ENCODE measurements at regions not wholly inside any gene's neighbourhood (a gene's known extent, or its start where the extent isn't known, plus 50 kb on each side); places are given as distances from the start of the nearest gene placed in this dataset.
"Not testable (repeated sequence)": the region's sequence is repeated elsewhere in the genome, so short reads cannot be mapped to it uniquely, and the experiment has no call there.

DNA sequence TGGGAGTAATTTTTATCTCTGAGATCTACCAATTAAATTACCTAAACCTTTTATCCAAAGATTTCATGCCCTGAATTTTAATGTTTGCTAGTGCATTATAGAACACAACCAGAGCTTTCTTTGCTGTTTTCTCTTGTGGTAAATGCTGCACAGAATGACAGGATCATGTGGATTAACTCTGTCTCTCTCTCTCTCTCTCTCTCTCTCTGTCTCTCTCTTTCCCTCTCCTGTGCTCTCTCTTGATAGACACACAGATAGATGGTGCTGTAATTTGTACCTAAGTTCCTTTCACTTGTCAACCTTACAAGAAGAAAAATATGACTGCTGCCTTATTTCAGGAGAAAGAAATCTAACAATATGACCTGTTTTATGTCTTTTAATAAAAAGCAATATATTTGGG, 211.2 kb upstream of the WDFY3 start:
- TF ChIP-seq, protein P1, sequence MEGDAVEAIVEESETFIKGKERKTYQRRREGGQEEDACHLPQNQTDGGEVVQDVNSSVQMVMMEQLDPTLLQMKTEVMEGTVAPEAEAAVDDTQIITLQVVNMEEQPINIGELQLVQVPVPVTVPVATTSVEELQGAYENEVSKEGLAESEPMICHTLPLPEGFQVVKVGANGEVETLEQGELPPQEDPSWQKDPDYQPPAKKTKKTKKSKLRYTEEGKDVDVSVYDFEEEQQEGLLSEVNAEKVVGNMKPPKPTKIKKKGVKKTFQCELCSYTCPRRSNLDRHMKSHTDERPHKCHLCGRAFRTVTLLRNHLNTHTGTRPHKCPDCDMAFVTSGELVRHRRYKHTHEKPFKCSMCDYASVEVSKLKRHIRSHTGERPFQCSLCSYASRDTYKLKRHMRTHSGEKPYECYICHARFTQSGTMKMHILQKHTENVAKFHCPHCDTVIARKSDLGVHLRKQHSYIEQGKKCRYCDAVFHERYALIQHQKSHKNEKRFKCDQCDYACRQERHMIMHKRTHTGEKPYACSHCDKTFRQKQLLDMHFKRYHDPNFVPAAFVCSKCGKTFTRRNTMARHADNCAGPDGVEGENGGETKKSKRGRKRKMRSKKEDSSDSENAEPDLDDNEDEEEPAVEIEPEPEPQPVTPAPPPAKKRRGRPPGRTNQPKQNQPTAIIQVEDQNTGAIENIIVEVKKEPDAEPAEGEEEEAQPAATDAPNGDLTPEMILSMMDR (conservative IDR thresholded peaks at IDR 0.05; ENCODE audit: low read depth, low read length) = no peak

GRCh38 chr4:85180533-85180932, 214.0 kb upstream of the WDFY3 start:
- no peak overlapping the region for H3K4me3 ChIP-seq (ENCODE audit: low read depth, low read length)
- TF ChIP-seq, protein P1 (conservative IDR thresholded peaks at IDR 0.05; ENCODE audit: low read depth, low read length) = no peak
- no peak for DNase-seq (ENCODE audit: low read depth)

More for the DNA sequence above, 211.2 kb upstream of the WDFY3 start:
- no peak for DNase-seq (ENCODE audit: low read depth)
- no peak overlapping the region for H3K4me3 ChIP-seq (ENCODE audit: low read depth, low read length)

DNA sequence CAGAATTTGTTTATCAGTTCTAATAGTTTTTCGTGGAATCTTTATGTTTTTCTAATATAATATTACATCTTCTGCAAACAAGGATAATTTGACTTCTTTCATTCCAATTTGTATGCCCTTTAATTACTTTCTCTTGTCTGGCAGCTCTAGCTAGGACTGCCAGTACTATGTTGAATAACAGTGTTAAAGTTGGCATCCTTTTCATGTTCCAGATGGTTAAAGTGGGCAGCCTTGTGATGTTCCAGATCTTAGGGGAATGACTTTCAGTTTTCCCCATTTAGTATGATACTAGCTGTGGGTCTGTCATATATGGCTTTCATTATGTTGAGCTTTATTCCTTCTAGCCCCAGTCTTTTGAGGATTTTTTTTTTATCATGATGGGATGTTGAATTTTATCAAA, 220.6 kb upstream of the WDFY3 start:
- TF ChIP-seq, protein P1 (conservative IDR thresholded peaks at IDR 0.05; ENCODE audit: low read depth, low read length) = no peak
- no peak overlapping the region for H3K4me3 ChIP-seq (ENCODE audit: low read depth, low read length)
- no peak for DNase-seq (ENCODE audit: low read depth)

- DNase-seq (ENCODE audit: low read depth); H3K4me3 ChIP-seq (ENCODE audit: low read depth, low read length): not testable (repeated sequence)
Measured at GRCh38 chr4:85196015-85196414, 229.5 kb upstream of the WDFY3 start.

DNA sequence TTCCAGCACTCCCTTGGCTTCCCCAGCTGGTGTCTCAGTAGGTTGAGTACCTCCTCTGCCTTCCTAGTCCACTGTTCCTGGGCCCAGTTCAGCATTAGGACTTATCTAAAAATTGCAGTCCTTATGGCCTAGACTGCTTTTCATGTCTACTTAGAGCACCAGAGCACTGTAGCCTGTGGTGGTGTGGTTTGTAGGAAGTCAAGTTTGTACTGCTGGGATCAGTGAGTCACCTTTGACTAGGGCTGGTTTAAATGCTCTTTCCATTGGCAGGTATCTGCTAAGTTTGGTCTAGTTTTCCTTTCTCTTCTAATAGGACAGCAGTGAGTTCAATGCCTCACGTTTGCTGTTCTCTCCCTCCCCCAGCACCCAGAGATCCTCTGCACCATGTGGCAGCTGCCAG, 233.6 kb upstream of the WDFY3 start:
- TF ChIP-seq, protein P1 (conservative IDR thresholded peaks at IDR 0.05; ENCODE audit: low read depth, low read length) = no peak
- DNase-seq (ENCODE audit: low read depth) = no peak
- no peak overlapping the region for H3K4me3 ChIP-seq (ENCODE audit: low read depth, low read length)

GRCh38 chr4:85209161-85209560, 242.7 kb upstream of the WDFY3 start:
- TF ChIP-seq, protein P1 (conservative IDR thresholded peaks at IDR 0.05; ENCODE audit: low read depth, low read length) = no peak
- DNase-seq (ENCODE audit: low read depth) = no peak

GRCh38 chr4:85210353-85210752, 243.9 kb upstream of the WDFY3 start:
- no peak overlapping the region for H3K4me3 ChIP-seq (ENCODE audit: low read depth, low read length)
- TF ChIP-seq, protein P1 (conservative IDR thresholded peaks at IDR 0.05; ENCODE audit: low read depth, low read length) = no peak
- DNase-seq (ENCODE audit: low read depth) = no peak

More at GRCh38 chr4:85209161-85209560, 242.7 kb upstream of the WDFY3 start:
- no peak overlapping the region for H3K4me3 ChIP-seq (ENCODE audit: low read depth, low read length)

DNA sequence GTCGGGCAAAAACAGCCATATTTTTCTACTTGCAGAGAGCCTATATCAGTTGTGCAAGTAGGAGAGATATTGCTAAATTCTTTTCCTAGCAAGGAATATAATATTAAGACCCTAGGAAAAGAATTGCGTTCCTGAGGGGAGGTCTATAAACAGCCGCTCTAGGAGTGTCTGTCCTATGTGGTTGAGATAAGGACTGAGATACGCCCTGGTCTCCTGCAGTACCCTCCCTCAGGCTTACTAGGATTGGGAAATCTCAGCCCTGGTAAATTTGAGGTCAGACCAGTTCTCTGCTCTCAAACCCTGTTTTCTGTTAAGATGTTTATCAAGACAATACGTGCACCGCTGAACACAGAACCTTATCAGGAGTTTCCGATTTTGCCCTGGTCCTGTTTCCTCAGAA, 250.1 kb upstream of the WDFY3 start:
- not testable (repeated sequence) for H3K4me3 ChIP-seq (ENCODE audit: low read depth, low read length); DNase-seq (ENCODE audit: low read depth)

Data from epithelial cell of proximal tubule (primary cell).